ENCODE measurements at regions not wholly inside any gene's neighbourhood (a gene's known extent, or its start where the extent isn't known, plus 50 kb on each side); places are given as distances from the start of the nearest gene placed in this dataset.
"Not testable (repeated sequence)": the region's sequence is repeated elsewhere in the genome, so short reads cannot be mapped to it uniquely, and the experiment has no call there.

DNA sequence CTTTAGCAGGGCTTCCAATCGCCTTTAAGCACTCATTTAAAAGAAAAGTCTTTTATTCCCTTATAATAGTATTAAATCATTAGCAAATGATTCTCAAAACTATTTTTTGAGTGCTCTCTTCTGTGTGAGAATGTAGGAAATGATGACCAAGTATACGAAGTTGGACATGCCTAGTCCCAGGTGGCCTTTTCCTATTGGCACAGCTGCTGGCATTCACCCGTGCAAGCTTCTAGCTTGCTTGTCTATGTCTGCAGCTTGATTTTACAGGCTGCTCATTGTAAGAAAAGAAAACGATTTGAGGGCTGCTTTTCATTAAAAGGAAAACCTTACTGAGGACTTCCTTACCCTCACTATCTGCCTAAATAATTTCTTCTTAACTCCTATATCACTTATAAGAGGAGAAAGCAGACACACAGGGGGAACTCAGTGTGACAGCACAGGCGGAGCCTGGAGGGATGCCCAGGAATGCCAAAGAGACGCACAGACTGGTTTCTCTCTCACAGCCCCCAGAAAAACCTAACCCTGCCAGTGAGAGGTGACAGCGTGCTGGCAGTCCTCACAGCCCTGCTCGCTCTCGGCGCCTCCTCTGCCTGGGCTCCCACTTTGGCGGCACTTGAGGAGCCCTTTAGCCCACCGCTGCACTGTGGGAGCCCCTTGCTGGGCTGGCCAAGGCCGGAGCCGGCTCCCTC is 102.7 kb upstream of the ETV6 start:
- not testable (repeated sequence) for TF ChIP-seq POLR2AphosphoS5 (IDR thresholded peaks at IDR 0.05; ENCODE audit: low read depth); JUNB (IDR thresholded peaks at IDR 0.05; ENCODE audit: unreplicated experiment); CREB1 (CRISPR knock-in tag; IDR thresholded peaks at IDR 0.05; ENCODE audit: low read depth); STAT1 (IDR thresholded peaks at IDR 0.05; ENCODE audit: unreplicated experiment); ETS1 (IDR thresholded peaks at IDR 0.05); EZH2 (IDR thresholded peaks at IDR 0.05; ENCODE audit: low read depth, unreplicated experiment)
- TF ChIP-seq, protein P1, sequence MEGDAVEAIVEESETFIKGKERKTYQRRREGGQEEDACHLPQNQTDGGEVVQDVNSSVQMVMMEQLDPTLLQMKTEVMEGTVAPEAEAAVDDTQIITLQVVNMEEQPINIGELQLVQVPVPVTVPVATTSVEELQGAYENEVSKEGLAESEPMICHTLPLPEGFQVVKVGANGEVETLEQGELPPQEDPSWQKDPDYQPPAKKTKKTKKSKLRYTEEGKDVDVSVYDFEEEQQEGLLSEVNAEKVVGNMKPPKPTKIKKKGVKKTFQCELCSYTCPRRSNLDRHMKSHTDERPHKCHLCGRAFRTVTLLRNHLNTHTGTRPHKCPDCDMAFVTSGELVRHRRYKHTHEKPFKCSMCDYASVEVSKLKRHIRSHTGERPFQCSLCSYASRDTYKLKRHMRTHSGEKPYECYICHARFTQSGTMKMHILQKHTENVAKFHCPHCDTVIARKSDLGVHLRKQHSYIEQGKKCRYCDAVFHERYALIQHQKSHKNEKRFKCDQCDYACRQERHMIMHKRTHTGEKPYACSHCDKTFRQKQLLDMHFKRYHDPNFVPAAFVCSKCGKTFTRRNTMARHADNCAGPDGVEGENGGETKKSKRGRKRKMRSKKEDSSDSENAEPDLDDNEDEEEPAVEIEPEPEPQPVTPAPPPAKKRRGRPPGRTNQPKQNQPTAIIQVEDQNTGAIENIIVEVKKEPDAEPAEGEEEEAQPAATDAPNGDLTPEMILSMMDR (conservative IDR thresholded peaks at IDR 0.05; ENCODE audit: low read depth in 2 of 2), result not testable (repeated sequence)
